Activated naive CD4-positive, alpha-beta T cell (primary cell): ENCODE measurements at regions not wholly inside any gene's neighbourhood (a gene's known extent, or its start where the extent isn't known, plus 50 kb on each side); places are given as distances from the start of the nearest gene placed in this dataset.

ENCODE experiments used
- DNase-seq, 4 experiments: peaks; one replicate each; lab custom pipeline; 2025; lab: John Stamatoyannopoulos, UW

DNA sequence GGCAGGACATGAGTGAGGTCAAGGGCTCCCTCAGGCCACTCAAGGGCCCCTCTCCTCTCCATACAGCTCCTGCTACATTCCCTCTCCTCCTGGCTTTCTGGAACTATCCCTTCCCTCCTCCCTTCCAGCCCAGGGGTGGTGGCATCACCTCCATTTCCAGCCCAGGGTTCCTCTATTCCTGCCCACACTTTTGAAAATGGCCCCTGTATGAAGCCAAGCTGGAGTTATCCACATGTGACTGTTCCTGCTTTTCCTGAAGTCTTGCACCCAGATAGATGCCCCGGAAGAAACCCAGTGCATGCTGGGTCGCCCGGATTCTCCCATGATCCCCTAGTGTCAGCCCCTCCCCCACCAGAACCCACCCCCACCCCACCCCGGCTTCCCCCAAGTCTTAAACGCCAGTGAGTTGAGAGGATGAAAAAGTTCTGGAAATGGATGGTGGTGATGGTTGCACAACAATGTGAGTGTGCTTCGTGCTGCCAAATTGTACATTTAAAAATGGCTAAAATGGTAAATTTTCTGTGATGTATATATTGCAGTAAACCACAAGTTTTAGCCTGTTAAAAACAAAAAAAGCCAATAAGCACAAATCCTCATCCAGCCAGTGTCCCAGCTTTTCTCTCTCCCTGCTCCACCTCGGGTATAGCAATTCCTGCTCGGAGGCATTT lies 136.9 kb downstream of the SCARB1 start:
- no peak for DNase-seq

DNA sequence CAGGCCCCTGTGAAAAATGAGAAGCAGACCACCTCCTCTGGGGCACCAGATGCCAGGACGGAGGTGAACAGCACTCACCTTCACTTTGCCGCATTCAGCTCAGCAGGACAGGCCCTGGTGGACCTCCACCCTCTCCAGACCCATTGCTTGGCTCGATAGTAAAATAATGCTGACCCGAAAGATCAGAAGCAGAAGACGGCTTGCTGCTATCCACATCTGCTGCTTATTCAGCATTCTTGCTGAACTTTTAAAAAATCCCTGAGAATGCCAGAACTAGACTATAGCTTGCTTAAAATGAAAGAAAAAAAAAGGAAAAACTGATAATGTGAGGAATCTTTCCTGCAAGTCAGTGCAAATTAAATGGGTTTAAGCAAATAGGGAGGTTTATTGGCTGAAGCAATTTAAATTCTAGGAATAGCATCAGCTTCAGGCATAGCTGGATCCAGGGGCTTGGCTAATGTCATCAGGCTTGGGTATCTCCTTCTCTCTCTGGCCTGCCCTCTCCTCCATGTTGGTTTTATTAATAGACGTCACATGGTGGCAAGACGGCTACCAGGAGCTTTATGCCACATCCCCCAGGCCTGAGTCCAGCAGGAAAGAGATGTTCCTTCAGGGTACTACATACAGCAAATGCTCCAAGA lies 137.9 kb downstream of the SCARB1 start:
- no peak for DNase-seq

- no peak for DNase-seq
Observed at GRCh38 chr12:124725099-124725498, 138.6 kb downstream of the SCARB1 start.

- DNase-seq: no peak
Observed at GRCh38 chr12:124722878-124723277, 140.8 kb downstream of the SCARB1 start.

GRCh38 chr12:124721501-124722162 lies 142.0 kb downstream of the SCARB1 start:
- no peak for DNase-seq

GRCh38 chr12:124720681-124721500 lies 142.8 kb downstream of the SCARB1 start:
- DNase-seq: no peak

DNA sequence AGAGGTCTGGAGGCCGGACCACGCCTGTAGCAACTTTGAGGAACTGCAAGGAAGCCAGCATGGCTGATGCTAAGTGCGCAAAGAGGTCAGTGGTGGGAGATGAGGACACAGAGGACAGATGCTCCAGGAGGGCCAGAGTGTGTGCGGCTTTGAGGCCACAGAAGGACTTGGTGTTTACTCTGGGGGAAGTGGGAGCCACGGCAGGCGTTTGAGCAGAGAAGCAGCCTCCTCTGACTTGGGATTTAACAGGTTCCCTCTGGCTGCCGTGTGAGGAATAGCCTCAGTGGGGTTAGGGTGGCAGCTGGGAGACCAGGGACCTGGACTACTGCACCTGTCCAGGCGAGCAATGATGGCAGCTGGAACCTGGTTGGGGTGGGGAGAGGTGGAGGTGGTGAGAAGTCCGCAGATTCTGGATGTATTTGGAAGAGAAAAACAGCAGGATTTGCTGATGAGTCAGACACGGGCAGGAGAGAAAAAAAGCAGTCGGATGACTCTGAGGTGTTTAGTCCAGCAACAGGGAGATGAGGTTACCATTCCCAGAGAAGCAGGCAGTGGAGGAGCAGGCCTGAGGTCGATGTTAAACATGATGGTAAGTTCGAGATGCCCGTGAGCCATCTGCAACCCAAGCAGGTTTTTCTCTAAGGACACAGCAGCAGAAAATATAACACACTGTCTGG lies 143.5 kb downstream of the SCARB1 start:
- no peak for DNase-seq

GRCh38 chr12:124719231-124719630 lies 144.4 kb downstream of the SCARB1 start:
- DNase-seq: no peak

GRCh38 chr12:124718458-124718857 lies 145.2 kb downstream of the SCARB1 start:
- DNase-seq: no peak

GRCh38 chr12:124718036-124718435 lies 145.6 kb downstream of the SCARB1 start:
- DNase-seq: no peak

- DNase-seq: no peak
Observed at GRCh38 chr12:124717318-124717717, 146.3 kb downstream of the SCARB1 start.

GRCh38 chr12:124716208-124717130 lies 147.2 kb downstream of the SCARB1 start:
- no peak for DNase-seq

GRCh38 chr12:124715121-124715990 lies 147.9 kb upstream of the NCOR2 start:
- no peak for DNase-seq

- DNase-seq: no peak
Observed at GRCh38 chr12:124713436-124714082, 146.1 kb upstream of the NCOR2 start.

- DNase-seq: no peak
Observed at GRCh38 chr12:124713041-124713435, 145.6 kb upstream of the NCOR2 start.

GRCh38 chr12:124711344-124711743 lies 143.9 kb upstream of the NCOR2 start:
- no peak for DNase-seq

GRCh38 chr12:124709722-124710687 lies 142.6 kb upstream of the NCOR2 start:
- DNase-seq: no peak

DNA sequence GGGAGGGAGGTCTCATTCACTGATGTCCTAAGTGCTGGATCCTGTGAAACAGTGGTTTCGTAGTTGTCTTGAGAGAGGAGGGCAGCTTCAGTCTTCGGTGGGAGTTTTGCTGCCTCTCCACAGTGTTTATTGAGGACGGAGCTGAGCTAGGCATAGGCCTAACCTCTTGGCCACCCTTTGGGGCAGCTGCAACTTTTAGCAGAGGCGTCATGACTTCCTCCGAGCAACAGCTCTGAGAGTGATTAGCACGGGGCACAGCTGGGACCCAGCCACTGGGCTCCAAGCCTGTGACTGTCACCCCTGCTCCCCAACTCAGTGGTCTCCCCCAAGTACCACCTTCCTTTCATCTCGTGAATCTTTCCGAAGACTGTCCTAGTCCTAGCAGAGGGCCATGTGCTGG lies 139.9 kb upstream of the NCOR2 start:
- no peak for DNase-seq
